Uterus (tissue), 3 donors: ENCODE measurements at regions not wholly inside any gene's neighbourhood (a gene's known extent, or its start where the extent isn't known, plus 50 kb on each side); places are given as distances from the start of the nearest gene placed in this dataset.
A peak's percentile ranks its signal among the peaks of the same experiment; 100 is the strongest.

Experiments
- DNase-seq, 2 donors: peaks; one replicate each; pipeline ENCODE4 v3.0.0-alpha.2; 2019 to 2020
- H3K27ac ChIP-seq, 2 donors: fragments of 200-600 bp; sonication (generic); 1 replicate in 1 of 2; 2 replicates in 1 of 2; pipeline ENCODE4 v1.5.1; 2016 to 2018
- H3K27me3 ChIP-seq, 2 donors: fragments of 200-600 bp; sonication (generic); one replicate each; pipeline ENCODE4 v1.5.1; 2018 to 2019; ENCODE audit warnings: control low read depth in 1 of 2
- H3K36me3 ChIP-seq, 2 donors: fragments of 200-600 bp; sonication (generic); one replicate each; pipeline ENCODE4 v1.5.1; 2019; ENCODE audit warnings: control low read depth in 1 of 2
- H3K4me1 ChIP-seq, 2 donors: fragments of 200-600 bp; sonication (generic); one replicate each; pipeline ENCODE4 v1.5.1; 2018 to 2019; ENCODE audit warnings: control low read depth in 1 of 2
- H3K4me3 ChIP-seq, 2 donors: fragments of 200-600 bp; sonication (generic); 1 replicate in 1 of 2; 2 replicates in 1 of 2; pipeline ENCODE4 v1.5.1; 2018 to 2019; ENCODE audit warnings: mild to moderate bottlenecking in 1 of 2
- H3K9me3 ChIP-seq, 2 donors: fragments of 200-600 bp; sonication (generic); one replicate each; pipeline ENCODE4 v1.5.1; 2019; ENCODE audit warnings: control low read depth in 1 of 2
- POLR2A ChIP-seq, 2 donors: fragments of 450-650 bp; IDR thresholded peaks; one replicate each; pipeline ENCODE4 v1.6.1; 2016; ENCODE audit warnings: antibody characterized with exemption in 2 of 2, mild to moderate bottlenecking in 1 of 2, moderate library complexity in 1 of 2
- intact Hi-C: fragments of 100-400 bp; cut with DNase I; formaldehyde crosslinking; loops from one replicate; pipeline ENCODE4 v1.15.1; 2023; ENCODE audit warnings: low total_unique reads
- TF ChIP-seq, protein P1 (sequence below), 4 experiments: fragments of 200-600 bp in 2 of 4; fragments of 450-650 bp in 2 of 4; sonication (generic) in 2 of 4; IDR thresholded peaks; one replicate each; pipeline ENCODE4 v1.5.1; 2016 to 2019; ENCODE audit warnings: antibody characterized with exemption in 4 of 4, mild to moderate bottlenecking in 2 of 4, moderate library complexity in 1 of 4
- donor health status: DM: yes; HTN: yes; CAD: no.

DNA sequence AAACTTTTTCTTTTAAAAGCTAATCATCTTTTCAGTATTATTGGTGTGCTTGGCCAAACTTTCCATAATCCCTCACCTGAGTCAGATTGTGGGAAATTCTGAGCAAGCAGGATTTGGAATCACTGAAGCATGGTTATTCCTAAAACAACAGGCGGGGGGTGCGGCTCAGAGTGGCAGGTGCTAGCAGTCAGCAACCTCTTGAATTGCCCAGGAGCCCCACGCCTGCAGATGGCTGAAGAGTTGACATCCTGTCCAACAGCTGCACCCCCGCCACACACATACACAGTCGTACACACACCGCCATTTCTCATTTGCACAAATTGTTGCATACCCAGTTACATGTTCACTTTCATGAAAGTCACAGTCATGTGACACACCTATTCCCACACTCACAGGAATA lies 96.6 kb downstream of the LHX2 start:
- Histone ChIP-seq H3K27ac (no peak overlapping the region), H3K4me1 (no peaks in the 10 kb centered on the region), H3K9me3 (no peaks in the 10 kb centered on the region), H3K27me3 (no peaks in the 10 kb centered on the region), H3K4me3 (no peak overlapping the region), H3K36me3 (no peaks in the 10 kb centered on the region)
- intact Hi-C loops = no loop called here
- TF ChIP-seq, protein P1, sequence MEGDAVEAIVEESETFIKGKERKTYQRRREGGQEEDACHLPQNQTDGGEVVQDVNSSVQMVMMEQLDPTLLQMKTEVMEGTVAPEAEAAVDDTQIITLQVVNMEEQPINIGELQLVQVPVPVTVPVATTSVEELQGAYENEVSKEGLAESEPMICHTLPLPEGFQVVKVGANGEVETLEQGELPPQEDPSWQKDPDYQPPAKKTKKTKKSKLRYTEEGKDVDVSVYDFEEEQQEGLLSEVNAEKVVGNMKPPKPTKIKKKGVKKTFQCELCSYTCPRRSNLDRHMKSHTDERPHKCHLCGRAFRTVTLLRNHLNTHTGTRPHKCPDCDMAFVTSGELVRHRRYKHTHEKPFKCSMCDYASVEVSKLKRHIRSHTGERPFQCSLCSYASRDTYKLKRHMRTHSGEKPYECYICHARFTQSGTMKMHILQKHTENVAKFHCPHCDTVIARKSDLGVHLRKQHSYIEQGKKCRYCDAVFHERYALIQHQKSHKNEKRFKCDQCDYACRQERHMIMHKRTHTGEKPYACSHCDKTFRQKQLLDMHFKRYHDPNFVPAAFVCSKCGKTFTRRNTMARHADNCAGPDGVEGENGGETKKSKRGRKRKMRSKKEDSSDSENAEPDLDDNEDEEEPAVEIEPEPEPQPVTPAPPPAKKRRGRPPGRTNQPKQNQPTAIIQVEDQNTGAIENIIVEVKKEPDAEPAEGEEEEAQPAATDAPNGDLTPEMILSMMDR (IDR thresholded peaks at IDR 0.05) = no peak
- no peak for DNase-seq

GRCh38 chr9:124110307-124110915 lies 98.8 kb downstream of the LHX2 start:
- H3K27ac ChIP-seq = no peak overlapping the region
- no peak for TF ChIP-seq POLR2A (IDR thresholded peaks at IDR 0.05)
- TF ChIP-seq, protein P1 (IDR thresholded peaks at IDR 0.05) = no peak
- H3K27me3 ChIP-seq = no peaks in the 10 kb centered on the region
- no peaks in the 10 kb centered on the region for H3K4me1 ChIP-seq
- H3K36me3 ChIP-seq = no peaks in the 10 kb centered on the region
- intact Hi-C loops = no loop called here
- H3K4me3 ChIP-seq = no peak overlapping the region
- DNase-seq = peak; percentile 20 to 24
- no peaks in the 10 kb centered on the region for H3K9me3 ChIP-seq

DNA sequence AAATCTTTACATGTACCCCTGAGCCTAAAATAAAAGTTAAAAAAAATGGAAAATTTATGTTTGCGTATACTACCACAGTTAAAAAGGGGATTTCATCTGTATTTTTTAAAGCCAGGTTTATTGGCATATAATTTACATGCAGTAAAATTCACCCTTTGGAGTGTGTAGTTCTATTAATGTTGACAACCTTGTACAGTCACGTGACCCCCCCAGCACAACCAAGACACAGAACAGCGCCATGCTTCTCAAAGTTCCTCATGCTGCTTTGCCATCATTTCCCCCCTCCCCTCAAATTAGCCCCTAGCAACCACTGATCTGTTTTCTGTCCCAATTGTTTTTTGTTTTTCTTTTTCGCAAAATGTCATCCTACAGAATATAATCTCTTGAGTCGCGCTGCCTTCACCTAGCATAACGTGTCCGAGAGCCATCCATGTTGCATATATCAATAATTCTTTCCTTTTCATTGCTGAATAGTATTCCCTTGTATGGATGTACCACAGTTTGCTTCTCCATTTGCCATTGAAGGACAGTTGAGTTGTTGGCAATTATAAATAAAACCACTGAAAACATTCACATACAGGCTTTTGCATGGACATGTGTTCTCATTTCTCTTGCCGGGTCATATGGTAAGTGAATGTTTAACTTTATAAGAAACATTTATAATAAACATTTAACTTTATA lies 105.3 kb downstream of the LHX2 start:
- H3K36me3 ChIP-seq = no peaks in the 10 kb centered on the region
- DNase-seq = no peak
- TF ChIP-seq POLR2A (IDR thresholded peaks at IDR 0.05) = no peak
- TF ChIP-seq, protein P1 (IDR thresholded peaks at IDR 0.05) = no peak
- no peaks in the 10 kb centered on the region for H3K4me1 ChIP-seq
- no peaks in the 10 kb centered on the region for H3K27me3 ChIP-seq
- H3K27ac ChIP-seq = no peak overlapping the region
- intact Hi-C loops = no loop called here
- H3K4me3 ChIP-seq = no peak overlapping the region
- H3K9me3 ChIP-seq = no peaks in the 10 kb centered on the region

- H3K4me1 ChIP-seq = no peaks in the 10 kb centered on the region
- no peaks in the 10 kb centered on the region for H3K9me3 ChIP-seq
- TF ChIP-seq, protein P1 (IDR thresholded peaks at IDR 0.05) = no peak
- no peak for TF ChIP-seq POLR2A (IDR thresholded peaks at IDR 0.05)
- intact Hi-C loops = no loop called here
- H3K27ac ChIP-seq = no peak overlapping the region
- no peak for DNase-seq
- H3K36me3 ChIP-seq = no peaks in the 10 kb centered on the region
- H3K27me3 ChIP-seq = no peaks in the 10 kb centered on the region
- no peak overlapping the region for H3K4me3 ChIP-seq
Measured at GRCh38 chr9:124118894-124119293, 107.3 kb downstream of the LHX2 start.

- intact Hi-C loops = loop anchor here (10.0 kb wide), 1 partner anchor 205 kb away; no protein-coding TSS in a partner anchor
- H3K27me3 ChIP-seq = no peaks in the 10 kb centered on the region
- DNase-seq = no peak
- no peaks in the 10 kb centered on the region for H3K36me3 ChIP-seq
- H3K27ac ChIP-seq = no peak overlapping the region
- H3K4me3 ChIP-seq = no peak overlapping the region
- no peaks in the 10 kb centered on the region for H3K4me1 ChIP-seq
- no peaks in the 10 kb centered on the region for H3K9me3 ChIP-seq
- TF ChIP-seq POLR2A (IDR thresholded peaks at IDR 0.05) = no peak
- TF ChIP-seq, protein P1 (IDR thresholded peaks at IDR 0.05) = no peak
Measured at GRCh38 chr9:124120272-124120671, 108.7 kb downstream of the LHX2 start.
